ENCODE measurements at regions not wholly inside any gene's neighbourhood (a gene's known extent, or its start where the extent isn't known, plus 50 kb on each side); places are given as distances from the start of the nearest gene placed in this dataset.

GRCh38 chr12:60997869-60998378 lies 1262.3 kb upstream of the USP15 start:
- Histone ChIP-seq H3K36me3 (no peaks in the 10 kb centered on the region), H3K4me1 (ENCODE audit: control insufficient read depth in 1 of 2, insufficient read depth in 1 of 2, low read depth in 1 of 2, low read length in 1 of 2) (no peaks in the 10 kb centered on the region), H3K9me3 (no peaks in the 10 kb centered on the region), H3K27ac (no peak overlapping the region), H3K4me3 (ENCODE audit: low read depth in 1 of 2, low read length in 1 of 2) (no peak overlapping the region), H3K27me3 (no peaks in the 10 kb centered on the region)
- no peak for TF ChIP-seq CTCF (IDR thresholded peaks at IDR 0.05)

GRCh38 chr12:61009192-61009591 lies 1251.0 kb upstream of the USP15 start:
- Histone ChIP-seq H3K27me3 (no peaks in the 10 kb centered on the region), H3K4me1 (ENCODE audit: control insufficient read depth in 1 of 2, insufficient read depth in 1 of 2, low read depth in 1 of 2, low read length in 1 of 2) (no peaks in the 10 kb centered on the region), H3K9me3 (no peaks in the 10 kb centered on the region), H3K36me3 (no peaks in the 10 kb centered on the region), H3K27ac (no peak overlapping the region), H3K4me3 (ENCODE audit: low read depth in 1 of 2, low read length in 1 of 2) (no peak overlapping the region)
- TF ChIP-seq CTCF (IDR thresholded peaks at IDR 0.05) = no peak

DNA sequence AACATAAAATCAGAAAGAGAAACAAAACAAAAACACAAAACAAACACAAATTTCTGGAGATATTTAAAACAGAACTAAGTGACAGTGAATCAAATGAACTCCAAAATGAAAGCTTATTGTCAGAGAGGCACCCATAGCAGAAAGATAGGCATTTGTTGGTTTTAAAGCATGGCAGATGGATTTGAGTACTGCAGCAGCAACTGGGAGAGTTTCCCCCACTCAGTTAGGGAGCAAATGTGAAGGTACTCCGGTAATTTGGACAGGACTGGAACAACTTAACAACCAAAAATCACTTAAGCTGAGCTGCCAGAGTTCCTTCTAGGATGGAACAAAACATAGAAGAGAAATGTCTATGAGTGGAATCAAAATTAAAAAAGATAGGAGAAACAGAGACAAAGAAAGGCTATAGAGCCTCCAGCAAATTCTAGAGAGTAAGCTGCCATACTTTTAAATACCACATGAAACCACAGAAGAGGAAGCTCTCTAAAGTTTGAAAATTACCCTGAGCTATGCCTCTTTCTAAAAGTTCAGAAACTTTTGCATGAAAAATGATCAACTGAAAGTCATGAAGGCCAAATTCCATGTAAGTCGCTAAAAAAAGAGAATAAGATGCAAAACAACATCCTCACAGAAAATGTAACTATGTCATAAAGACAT lies 1248.3 kb upstream of the USP15 start:
- H3K4me3 ChIP-seq (ENCODE audit: low read depth in 1 of 2, low read length in 1 of 2) = no peak overlapping the region
- H3K4me1 ChIP-seq (ENCODE audit: control insufficient read depth in 1 of 2, insufficient read depth in 1 of 2, low read depth in 1 of 2, low read length in 1 of 2) = no peaks in the 10 kb centered on the region
- H3K9me3 ChIP-seq = no peaks in the 10 kb centered on the region
- TF ChIP-seq CTCF (IDR thresholded peaks at IDR 0.05) = no peak
- no peaks in the 10 kb centered on the region for H3K27me3 ChIP-seq
- H3K36me3 ChIP-seq = no peaks in the 10 kb centered on the region
- H3K27ac ChIP-seq = no peak overlapping the region

DNA sequence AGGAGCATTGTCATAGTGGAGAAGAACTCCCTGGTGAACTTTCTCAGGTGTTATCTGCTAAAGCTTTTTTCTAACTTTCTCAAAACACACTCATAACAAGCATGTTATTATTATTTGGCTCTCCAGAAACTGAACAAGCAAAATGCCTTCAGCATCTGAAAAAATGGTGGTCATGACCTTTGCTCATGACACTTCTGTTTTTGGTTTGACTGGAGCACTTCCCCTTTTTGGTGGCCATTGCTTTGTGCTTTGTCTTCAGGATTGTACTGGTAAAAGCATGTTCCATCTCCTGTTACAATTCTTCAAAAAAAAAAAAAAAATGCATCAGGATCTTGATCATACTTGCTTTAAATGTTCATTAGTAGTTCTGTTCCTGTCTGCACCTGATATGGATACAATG lies 1241.6 kb upstream of the USP15 start:
- Histone ChIP-seq H3K27me3 (no peaks in the 10 kb centered on the region), H3K36me3 (no peaks in the 10 kb centered on the region), H3K4me1 (ENCODE audit: control insufficient read depth in 1 of 2, insufficient read depth in 1 of 2, low read depth in 1 of 2, low read length in 1 of 2) (no peaks in the 10 kb centered on the region), H3K27ac (no peak overlapping the region), H3K9me3 (no peaks in the 10 kb centered on the region), H3K4me3 (ENCODE audit: low read depth in 1 of 2, low read length in 1 of 2) (no peak overlapping the region)
- no peak for TF ChIP-seq CTCF (IDR thresholded peaks at IDR 0.05)

- TF ChIP-seq CTCF (IDR thresholded peaks at IDR 0.05) = no peak
- Histone ChIP-seq H3K27ac (no peak overlapping the region), H3K27me3 (no peaks in the 10 kb centered on the region), H3K36me3 (no peaks in the 10 kb centered on the region), H3K4me1 (ENCODE audit: control insufficient read depth in 1 of 2, insufficient read depth in 1 of 2, low read depth in 1 of 2, low read length in 1 of 2) (no peaks in the 10 kb centered on the region), H3K4me3 (ENCODE audit: low read depth in 1 of 2, low read length in 1 of 2) (no peak overlapping the region), H3K9me3 (no peaks in the 10 kb centered on the region)
These were observed 1237.0 kb upstream of the USP15 start for GRCh38 chr12:61023231-61023630.

Measured in neutrophil (primary cell).